ENCODE measurements at regions not wholly inside any gene's neighbourhood (a gene's known extent, or its start where the extent isn't known, plus 50 kb on each side); places are given as distances from the start of the nearest gene placed in this dataset.

GRCh38 chr11:130728185-130729180 is 187.8 kb downstream of the SNX19 start:
- DNase-seq (ENCODE audit: low read depth, low spot score) (no peak), FAIRE-seq (no peak)
- H3K9me1 ChIP-seq (ENCODE audit: control insufficient read depth, extremely low read depth, insufficient read depth, low read length): no peaks in the 10 kb centered on the region
- peaks cover 2% of the 10 kb centered on the region for H3K9me3 ChIP-seq (ENCODE audit: control insufficient read depth, low read depth, low read length)
- no peak overlapping the region for H3K4me3 ChIP-seq (ENCODE audit: control insufficient read depth in 2 of 3, extremely low read depth in 1 of 3, insufficient read depth in 2 of 3, low read depth in 1 of 3, low read length in 3 of 3)
- TF ChIP-seq EZH2 (IDR thresholded peaks at IDR 0.05; ENCODE audit: low read length): no peak
- no peak for TF ChIP-seq CTCF (optimal IDR thresholded peaks at IDR 0.05 in 1 of 3, IDR thresholded peaks at IDR 0.05 in 1 of 3, conservative IDR thresholded peaks at IDR 0.05 in 1 of 3; ENCODE audit: extremely low read depth in 1 of 3, insufficient read depth in 2 of 3, low read length in 3 of 3)
- no peak overlapping the region for H2AFZ ChIP-seq (ENCODE audit: control insufficient read depth, low read length)
- H3K4me1 ChIP-seq (ENCODE audit: control insufficient read depth, extremely low read depth, insufficient read depth, low read length): peaks cover 11% of the 10 kb centered on the region
- no peak overlapping the region for H3K4me2 ChIP-seq (ENCODE audit: control insufficient read depth, extremely low read depth, insufficient read depth, low read depth, low read length)
- no peak overlapping the region for H3K27ac ChIP-seq (ENCODE audit: control insufficient read depth, insufficient read depth, low read length)
- no peaks in the 10 kb centered on the region for H4K20me1 ChIP-seq (ENCODE audit: control insufficient read depth, extremely low read depth, insufficient read depth, low read length)
- no peaks in the 10 kb centered on the region for H3K27me3 ChIP-seq (ENCODE audit: control insufficient read depth, extremely low read depth, insufficient read depth, low read length)
- H3K36me3 ChIP-seq (ENCODE audit: control insufficient read depth in 2 of 2, extremely low read depth in 1 of 2, insufficient read depth in 2 of 2, low read length in 2 of 2): no peaks in the 10 kb centered on the region
- dilution Hi-C loops (cut with MboI; ENCODE audit: extremely low pct_ligation_motif_present, low sequenced_read_pairs): no loop called here
- no peak overlapping the region for H3K9ac ChIP-seq (ENCODE audit: control insufficient read depth, extremely low read depth, insufficient read depth, low read length)
- H3K79me2 ChIP-seq (ENCODE audit: control insufficient read depth, insufficient read depth, low read length): no peaks in the 10 kb centered on the region

- Histone ChIP-seq H3K36me3 (ENCODE audit: control insufficient read depth in 2 of 2, extremely low read depth in 1 of 2, insufficient read depth in 2 of 2, low read length in 2 of 2) (no peaks in the 10 kb centered on the region), H2AFZ (ENCODE audit: control insufficient read depth, low read length) (no peak overlapping the region), H3K27ac (ENCODE audit: control insufficient read depth, insufficient read depth, low read length) (no peak overlapping the region), H3K4me1 (ENCODE audit: control insufficient read depth, extremely low read depth, insufficient read depth, low read length) (peaks cover 11% of the 10 kb centered on the region), H3K79me2 (ENCODE audit: control insufficient read depth, insufficient read depth, low read length) (no peaks in the 10 kb centered on the region), H3K9me1 (ENCODE audit: control insufficient read depth, extremely low read depth, insufficient read depth, low read length) (no peaks in the 10 kb centered on the region), H3K27me3 (ENCODE audit: control insufficient read depth, extremely low read depth, insufficient read depth, low read length) (no peaks in the 10 kb centered on the region), H3K9me3 (ENCODE audit: control insufficient read depth, low read depth, low read length) (peaks cover 2% of the 10 kb centered on the region), H3K4me2 (ENCODE audit: control insufficient read depth, extremely low read depth, insufficient read depth, low read depth, low read length) (no peak overlapping the region), H3K4me3 (ENCODE audit: control insufficient read depth in 2 of 3, extremely low read depth in 1 of 3, insufficient read depth in 2 of 3, low read depth in 1 of 3, low read length in 3 of 3) (no peak overlapping the region), H4K20me1 (ENCODE audit: control insufficient read depth, extremely low read depth, insufficient read depth, low read length) (no peaks in the 10 kb centered on the region), H3K9ac (ENCODE audit: control insufficient read depth, extremely low read depth, insufficient read depth, low read length) (no peak overlapping the region)
- FAIRE-seq (no peak), DNase-seq (ENCODE audit: low read depth, low spot score) (no peak)
- dilution Hi-C loops (cut with MboI; ENCODE audit: extremely low pct_ligation_motif_present, low sequenced_read_pairs): no loop called here
- TF ChIP-seq CTCF (optimal IDR thresholded peaks at IDR 0.05 in 1 of 3, IDR thresholded peaks at IDR 0.05 in 1 of 3, conservative IDR thresholded peaks at IDR 0.05 in 1 of 3; ENCODE audit: extremely low read depth in 1 of 3, insufficient read depth in 2 of 3, low read length in 3 of 3) (no peak), EZH2 (IDR thresholded peaks at IDR 0.05; ENCODE audit: low read length) (no peak)
Measured at GRCh38 chr11:130729193-130729592, 187.1 kb downstream of the SNX19 start.
